Upper lobe of left lung (tissue), 6 donors: ENCODE measurements at regions not wholly inside any gene's neighbourhood (a gene's known extent, or its start where the extent isn't known, plus 50 kb on each side); places are given as distances from the start of the nearest gene placed in this dataset.

Experiments used
- ATAC-seq, 2 donors: fragments of 200-7000 bp; cut with Tn5 transposase; one replicate each; pipeline ENCODE4 v1.9.1; 2022; ENCODE audit warnings: mild to moderate bottlenecking in 2 of 2, moderate library complexity in 2 of 2; ENCODE audit not compliant: low FRiP score in 2 of 2
- DNase-seq, 2 donors: peaks; one replicate each; pipeline ENCODE4 v3.0.0-alpha.2; 2019 to 2020
- H3K27ac ChIP-seq, 4 donors: fragments of 200-600 bp; sonication (generic); one replicate each; pipeline ENCODE4 v1.5.1; 2016 to 2019
- H3K27me3 ChIP-seq, 4 donors: fragments of 200-600 bp; sonication (generic); one replicate each; pipeline ENCODE4 v1.5.1; 2017 to 2019
- H3K36me3 ChIP-seq, 4 donors: fragments of 200-600 bp; sonication (generic); one replicate each; pipeline ENCODE4 v1.5.1; 2016 to 2019
- H3K4me1 ChIP-seq, 4 donors: fragments of 200-600 bp; sonication (generic); one replicate each; pipeline ENCODE4 v1.5.1; 2018 to 2019
- H3K4me3 ChIP-seq, 4 donors: fragments of 200-600 bp; sonication (generic); one replicate each; pipeline ENCODE4 v1.5.1; 2017 to 2019; ENCODE audit warnings: mild to moderate bottlenecking in 2 of 4, moderate library complexity in 1 of 4
- H3K9me3 ChIP-seq, 4 donors: fragments of 200-600 bp; sonication (generic); one replicate each; pipeline ENCODE4 v1.5.1; 2018 to 2019
- EP300 ChIP-seq, 4 donors: sonication (generic); formaldehyde crosslinking; IDR thresholded peaks; one replicate each; pipeline ENCODE4 v1.5.1; 2017; ENCODE audit warnings: antibody characterized with exemption in 4 of 4, control low read depth in 2 of 4
- POLR2A ChIP-seq, 4 donors: fragments of 450-650 bp; IDR thresholded peaks; one replicate each; pipeline ENCODE4 v1.5.1; 2016 to 2017; ENCODE audit warnings: antibody characterized with exemption in 4 of 4, mild to moderate bottlenecking in 2 of 4
- POLR2AphosphoS5 ChIP-seq, 2 donors: sonication (generic); formaldehyde crosslinking; IDR thresholded peaks; one replicate each; pipeline ENCODE4 v1.5.1; 2017; ENCODE audit warnings: antibody characterized with exemption in 2 of 2
- WGBS, 2 donors: methylation state at CpG; one replicate each; pipeline ENCODE4 v1.1.5; 2017 to 2018; 5-methylcytosine and 5-hydroxymethylcytosine counted together
- TF ChIP-seq, protein P1 (sequence below), 6 experiments: fragments of 450-650 bp in 4 of 6; fragments of 200-600 bp in 2 of 6; sonication (generic) in 2 of 6; IDR thresholded peaks; one replicate each; pipeline ENCODE4 v1.5.1; 2016 to 2019; ENCODE audit warnings: antibody characterized with exemption in 6 of 6
- donor health status: DM: no; HTN: no; CAD: no; lungs with moderate emphysema.
- donor health status: DM: no; HTN: yes; CAD: no; lungs with severe emphysema.

DNA sequence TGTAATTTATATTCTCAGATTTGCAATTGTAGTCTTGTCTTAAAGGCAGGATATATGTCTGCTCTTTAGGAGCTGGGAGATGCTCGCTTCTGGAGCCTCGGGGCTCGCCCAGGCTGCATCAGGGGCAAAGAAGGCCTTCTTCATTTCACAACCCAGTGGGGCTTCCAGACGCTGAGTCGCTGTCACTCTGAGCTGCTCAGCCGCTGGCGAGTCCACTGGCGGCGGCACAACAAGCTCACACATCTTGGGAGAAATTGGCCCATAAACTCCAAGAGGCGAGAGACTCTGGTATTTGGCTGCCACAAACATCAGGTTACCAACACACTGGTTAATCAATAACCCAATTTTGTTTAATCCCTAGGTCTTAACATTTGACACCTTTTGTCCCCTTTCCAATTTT, 216.6 kb downstream of the ATG4C start:
- WGBS, 2 donors, result 42 to 47% methylated on average over 6 to 10 of the region's 10 CpGs
- DNase-seq (peak in 1 of 2 donors; percentile 39), ATAC-seq (no peak)

DNA sequence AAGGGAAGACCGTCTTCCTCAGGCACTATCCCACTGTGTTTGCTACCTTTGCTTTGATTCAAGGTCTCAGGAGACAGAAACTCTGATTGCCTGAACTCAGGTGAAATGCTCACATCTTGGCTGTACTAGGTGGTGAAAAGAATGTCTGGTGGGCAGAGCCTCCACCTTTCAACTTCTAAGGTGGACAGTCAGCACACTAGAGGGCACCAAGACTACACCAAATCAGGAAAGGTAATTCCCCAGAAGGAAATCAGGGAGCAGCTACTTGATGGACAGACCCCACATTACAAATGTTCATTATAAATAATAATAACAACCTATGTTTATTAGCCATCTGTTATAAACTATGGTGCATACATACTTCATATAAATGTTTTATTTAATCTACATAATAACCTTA, 220.9 kb downstream of the ATG4C start:
- no peaks in the 10 kb centered on the region for H3K4me1 ChIP-seq
- H3K4me3 ChIP-seq, result no peak overlapping the region
- no peak overlapping the region for H3K27ac ChIP-seq
- H3K9me3 ChIP-seq, result no peaks in the 10 kb centered on the region
- no peak for TF ChIP-seq POLR2A (IDR thresholded peaks at IDR 0.05)
- TF ChIP-seq POLR2AphosphoS5 (IDR thresholded peaks at IDR 0.05), result no peak
- TF ChIP-seq EP300 (IDR thresholded peaks at IDR 0.05), result no peak
- H3K27me3 ChIP-seq, result no peaks in the 10 kb centered on the region
- no peaks in the 10 kb centered on the region for H3K36me3 ChIP-seq
- WGBS, 2 donors, result 83 to 91% methylated on average over 1 of the region's 1 CpG
- no peak for ATAC-seq
- no peak for DNase-seq

More for the DNA sequence above, 216.6 kb downstream of the ATG4C start:
- no peaks in the 10 kb centered on the region for H3K4me1 ChIP-seq
- TF ChIP-seq POLR2A (IDR thresholded peaks at IDR 0.05), result no peak
- TF ChIP-seq, protein P1, sequence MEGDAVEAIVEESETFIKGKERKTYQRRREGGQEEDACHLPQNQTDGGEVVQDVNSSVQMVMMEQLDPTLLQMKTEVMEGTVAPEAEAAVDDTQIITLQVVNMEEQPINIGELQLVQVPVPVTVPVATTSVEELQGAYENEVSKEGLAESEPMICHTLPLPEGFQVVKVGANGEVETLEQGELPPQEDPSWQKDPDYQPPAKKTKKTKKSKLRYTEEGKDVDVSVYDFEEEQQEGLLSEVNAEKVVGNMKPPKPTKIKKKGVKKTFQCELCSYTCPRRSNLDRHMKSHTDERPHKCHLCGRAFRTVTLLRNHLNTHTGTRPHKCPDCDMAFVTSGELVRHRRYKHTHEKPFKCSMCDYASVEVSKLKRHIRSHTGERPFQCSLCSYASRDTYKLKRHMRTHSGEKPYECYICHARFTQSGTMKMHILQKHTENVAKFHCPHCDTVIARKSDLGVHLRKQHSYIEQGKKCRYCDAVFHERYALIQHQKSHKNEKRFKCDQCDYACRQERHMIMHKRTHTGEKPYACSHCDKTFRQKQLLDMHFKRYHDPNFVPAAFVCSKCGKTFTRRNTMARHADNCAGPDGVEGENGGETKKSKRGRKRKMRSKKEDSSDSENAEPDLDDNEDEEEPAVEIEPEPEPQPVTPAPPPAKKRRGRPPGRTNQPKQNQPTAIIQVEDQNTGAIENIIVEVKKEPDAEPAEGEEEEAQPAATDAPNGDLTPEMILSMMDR (IDR thresholded peaks at IDR 0.05), result no peak
- no peak for TF ChIP-seq EP300 (IDR thresholded peaks at IDR 0.05)
- no peak for TF ChIP-seq POLR2AphosphoS5 (IDR thresholded peaks at IDR 0.05)
- no peak overlapping the region for H3K27ac ChIP-seq
- no peaks in the 10 kb centered on the region for H3K36me3 ChIP-seq
- H3K27me3 ChIP-seq, result no peaks in the 10 kb centered on the region
- no peaks in the 10 kb centered on the region for H3K9me3 ChIP-seq
- no peak overlapping the region for H3K4me3 ChIP-seq

DNA sequence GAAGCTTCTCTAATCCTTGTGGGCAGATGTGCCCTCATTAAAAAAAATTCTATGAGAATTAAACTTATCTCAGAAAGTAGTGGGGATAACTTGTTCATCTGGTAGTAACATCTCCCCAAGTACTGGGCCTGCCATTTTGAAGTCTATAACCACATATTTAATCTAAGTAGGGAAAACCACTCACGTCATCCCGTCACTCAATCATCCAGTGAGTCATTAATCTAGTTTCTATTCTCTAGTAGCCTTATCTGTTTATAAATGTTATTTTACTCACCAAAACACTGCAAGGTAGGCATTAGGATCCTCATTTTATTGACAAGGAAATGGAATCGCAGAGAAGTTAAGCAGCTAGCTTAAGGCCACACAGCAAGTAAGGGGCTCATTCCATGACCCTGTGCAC, 221.9 kb downstream of the ATG4C start:
- 87 to 90% methylated on average over 3 of the region's 3 CpGs for WGBS, 2 donors

DNA sequence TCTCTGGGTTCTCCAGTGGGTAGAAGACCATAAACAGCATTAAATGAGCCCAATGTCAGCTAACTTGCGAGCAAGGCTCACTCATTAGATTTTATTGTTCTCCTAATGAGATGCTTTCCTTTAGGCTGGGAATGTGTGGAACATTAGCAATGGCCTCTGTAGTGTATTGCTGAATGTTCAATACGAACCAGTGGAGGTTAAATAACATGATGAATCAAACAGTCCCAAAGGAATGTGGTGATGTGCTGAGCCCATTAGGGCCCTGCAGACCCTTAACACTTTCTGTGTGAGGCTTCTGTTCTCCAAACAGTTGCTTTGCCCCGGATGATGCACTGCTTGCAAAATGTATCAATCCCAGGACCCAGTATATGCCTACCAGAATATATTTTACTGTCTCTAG, 225.5 kb downstream of the ATG4C start:
- H3K27me3 ChIP-seq, result no peaks in the 10 kb centered on the region
- no peak overlapping the region for H3K4me3 ChIP-seq
- H3K36me3 ChIP-seq, result no peaks in the 10 kb centered on the region
- H3K4me1 ChIP-seq, result no peaks in the 10 kb centered on the region
- no peak overlapping the region for H3K27ac ChIP-seq
- no peak for DNase-seq
- ATAC-seq, result no peak
- H3K9me3 ChIP-seq, result no peaks in the 10 kb centered on the region
- WGBS, 2 donors, result 80 to 87% methylated on average over 3 of the region's 3 CpGs
- TF ChIP-seq, protein P1 (IDR thresholded peaks at IDR 0.05), result no peak
- TF ChIP-seq POLR2AphosphoS5 (IDR thresholded peaks at IDR 0.05) (no peak), POLR2A (IDR thresholded peaks at IDR 0.05) (no peak), EP300 (IDR thresholded peaks at IDR 0.05) (no peak)

More for the DNA sequence above, 221.9 kb downstream of the ATG4C start:
- H3K4me1 ChIP-seq, result no peaks in the 10 kb centered on the region
- no peaks in the 10 kb centered on the region for H3K36me3 ChIP-seq
- H3K4me3 ChIP-seq, result no peak overlapping the region
- H3K9me3 ChIP-seq, result no peaks in the 10 kb centered on the region
- DNase-seq, result no peak
- H3K27ac ChIP-seq, result no peak overlapping the region
- TF ChIP-seq POLR2A (IDR thresholded peaks at IDR 0.05) (no peak), EP300 (IDR thresholded peaks at IDR 0.05) (no peak), POLR2AphosphoS5 (IDR thresholded peaks at IDR 0.05) (no peak)
- TF ChIP-seq, protein P1 (IDR thresholded peaks at IDR 0.05), result no peak
- no peaks in the 10 kb centered on the region for H3K27me3 ChIP-seq
- no peak for ATAC-seq

DNA sequence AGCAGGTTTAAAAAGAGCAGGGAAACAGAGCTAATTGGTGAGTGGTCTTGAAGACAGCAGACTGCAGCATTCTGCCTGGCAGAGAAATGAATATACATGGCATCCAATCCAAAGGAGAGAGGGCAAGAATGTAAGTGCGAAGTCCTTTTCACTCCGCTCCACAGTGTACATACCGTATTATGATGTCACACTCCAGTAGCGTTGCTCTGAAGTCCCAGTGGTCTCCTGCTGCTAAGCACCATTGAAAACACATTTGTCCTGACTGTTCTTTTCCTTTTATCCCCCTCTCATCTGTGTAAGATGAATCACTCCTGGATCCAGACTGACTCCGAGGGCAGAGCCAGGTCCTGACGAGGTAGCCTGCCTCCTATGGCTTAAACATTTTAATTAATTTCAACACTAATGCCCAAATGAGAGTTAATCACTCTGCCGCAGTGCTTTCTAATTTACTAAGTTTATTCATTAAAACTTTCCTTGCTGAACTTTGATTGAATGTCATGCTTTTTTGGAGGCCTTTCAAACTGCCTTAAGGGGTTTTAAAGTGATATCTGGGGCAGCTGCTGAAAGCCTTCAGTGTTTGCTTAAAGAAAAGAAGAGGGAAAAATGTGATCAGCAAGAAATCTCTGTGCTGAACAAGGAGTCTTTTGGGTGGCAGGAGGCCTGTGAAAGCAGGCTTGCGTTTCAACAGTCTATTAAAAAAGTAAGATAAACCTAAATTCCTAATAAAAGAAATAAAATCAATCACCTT, 227.2 kb downstream of the ATG4C start:
- ATAC-seq (no peak), DNase-seq (no peak)
- TF ChIP-seq, protein P1 (IDR thresholded peaks at IDR 0.05), result no peak
- no peak for TF ChIP-seq POLR2A (IDR thresholded peaks at IDR 0.05)
- TF ChIP-seq POLR2AphosphoS5 (IDR thresholded peaks at IDR 0.05), result no peak
- no peak for TF ChIP-seq EP300 (IDR thresholded peaks at IDR 0.05)
- Histone ChIP-seq H3K36me3 (no peaks in the 10 kb centered on the region), H3K4me1 (no peaks in the 10 kb centered on the region), H3K4me3 (no peak overlapping the region), H3K9me3 (no peaks in the 10 kb centered on the region), H3K27me3 (no peaks in the 10 kb centered on the region), H3K27ac (no peak overlapping the region)
- 66 to 68% methylated on average over 8 of the region's 8 CpGs for WGBS, 2 donors
